HepG2 (cell line): ENCODE measurements at regions not wholly inside any gene's neighbourhood (a gene's known extent, or its start where the extent isn't known, plus 50 kb on each side); places are given as distances from the start of the nearest gene placed in this dataset.

Experiments used
- ATAC-seq: fragments of 200-7000 bp; cut with Tn5 transposase; 3 replicates; pipeline ENCODE4 v1.9.1; 2020; ENCODE audit warnings: mild to moderate bottlenecking, moderate library complexity
- BruUV-seq: library from RNA; stranded (reverse); fragments of 400-500 nt; replicated peaks from 2 replicates; lab custom pipeline; 2021; lab: Mats Ljungman, UMichigan
- CTCF ChIA-PET: fragments of 300-600 bp; formaldehyde crosslinking; extraction: SDS; loops from one replicate; lab custom pipeline; 2021; ENCODE audit warnings: low total read pairs, inconsistent platforms, low intra/inter-chr PET ratio; lab: Yijun Ruan, JAX
- POLR2A ChIA-PET: fragments of 350-600 bp; sonication (Branson Sonifier 250); formaldehyde crosslinking; loops from one replicate; lab custom pipeline; 2020; ENCODE audit warnings: antibody characterized with exemption, inconsistent platforms; lab: Yijun Ruan, JAX
- DNase-seq: peaks from one replicate; pipeline ENCODE4 v3.0.0-alpha.2; 2015; ENCODE audit warnings: low spot score
- FAIRE-seq: peaks from 3 replicates; lab custom pipeline; 2011; peaks lifted over from hg19 to GRCh38; lab: Jason Lieb, UNC
- H2AFZ ChIP-seq: one replicate; pipeline ENCODE4 v1.6.1; 2011; ENCODE audit warnings: low read length, inconsistent platforms
- H3K27ac ChIP-seq: fragments of 300-600 bp; 3 replicates; pipeline ENCODE4 v1.8.0; 2011; ENCODE audit warnings: mixed run types, mild to moderate bottlenecking, mixed read lengths, low read length, inconsistent platforms; ENCODE audit not compliant: insufficient read depth; ENCODE audit errors: extremely low read length
- H3K27me3 ChIP-seq, 2 experiments: fragments of 200-600 bp in 1 of 2; 2 replicates in 1 of 2; 3 replicates in 1 of 2; pipeline versions ENCODE4 v1.6.0 to v1.8.0; 2011; ENCODE audit warnings: low read length in 2 of 2, mild to moderate bottlenecking in 2 of 2, moderate library complexity in 2 of 2, inconsistent platforms in 1 of 2; ENCODE audit not compliant: insufficient read depth in 2 of 2, control insufficient read depth in 1 of 2
- H3K36me3 ChIP-seq, 2 experiments: fragments of 200-600 bp in 1 of 2; replicated peaks in 1 of 2; 2 replicates in 1 of 2; 3 replicates in 1 of 2; pipeline versions ENCODE4 v1.5.1 to v1.8.0; 2011; ENCODE audit warnings: low read length in 2 of 2, inconsistent platforms in 1 of 2; ENCODE audit not compliant: insufficient read depth in 2 of 2, control insufficient read depth in 1 of 2
- H3K4me1 ChIP-seq: 2 replicates; pipeline ENCODE4 v1.5.1; 2012; ENCODE audit warnings: low read length, inconsistent platforms; ENCODE audit not compliant: insufficient read depth
- H3K4me2 ChIP-seq: 2 replicates; pipeline ENCODE4 v1.6.0; 2011; ENCODE audit warnings: low read depth, low read length, inconsistent platforms
- H3K4me3 ChIP-seq, 3 experiments: fragments of 200-600 bp in 1 of 3; sonication (generic), shearing (Covaris generic) in 1 of 3; replicated peaks in 1 of 3; 2 replicates each; pipeline ENCODE4 v1.5.1; 2011 to 2016; ENCODE audit warnings: low read length in 3 of 3, inconsistent platforms in 2 of 3, low read depth in 2 of 3, mild to moderate bottlenecking in 2 of 3, control low read depth in 1 of 3, mixed read lengths in 1 of 3; ENCODE audit not compliant: insufficient read depth in 1 of 3
- H3K79me2 ChIP-seq: one replicate; pipeline ENCODE4 v1.6.1; 2011; ENCODE audit warnings: low read length, inconsistent platforms; ENCODE audit not compliant: insufficient read depth
- H3K9ac ChIP-seq: 2 replicates; pipeline ENCODE4 v1.6.0; 2011; ENCODE audit warnings: mild to moderate bottlenecking, low read depth, low read length, inconsistent platforms; ENCODE audit not compliant: insufficient read depth
- H3K9me3 ChIP-seq: 2 replicates; pipeline ENCODE4 v1.5.1; 2012; ENCODE audit warnings: mild to moderate bottlenecking, low read length
- H4K20me1 ChIP-seq: 2 replicates; pipeline ENCODE4 v1.6.0; 2011; ENCODE audit warnings: inconsistent platforms, mild to moderate bottlenecking, low read length, moderate library complexity; ENCODE audit not compliant: insufficient read depth
- JUNB ChIP-seq: sonication (generic); formaldehyde crosslinking; IDR thresholded peaks from 2 replicates; pipeline ENCODE4 v1.8.0; 2022; ENCODE audit warnings: missing genetic modification reagents, mild to moderate bottlenecking, borderline replicate concordance
- KLF11 ChIP-seq: IDR thresholded peaks from 2 replicates; pipeline ENCODE4 v1.6.1; 2016; ENCODE audit warnings: missing compliant biosample characterization
- RORA ChIP-seq: sonication (generic); formaldehyde crosslinking; IDR thresholded peaks from 2 replicates; pipeline ENCODE4 v1.5.0; 2020; ENCODE audit warnings: mild to moderate bottlenecking, missing genetic modification reagents, moderate library complexity
- SIX4 ChIP-seq: sonication (generic); formaldehyde crosslinking; IDR thresholded peaks from 2 replicates; pipeline ENCODE4 v1.4.0; 2020; ENCODE audit warnings: missing genetic modification reagents
- ZNF292 ChIP-seq: sonication (generic); formaldehyde crosslinking; IDR thresholded peaks from 2 replicates; pipeline ENCODE4 v1.8.1; 2022; ENCODE audit warnings: mild to moderate bottlenecking, low read depth, missing genetic modification reagents, borderline replicate concordance
- ZNF354B ChIP-seq: sonication (generic); formaldehyde crosslinking; IDR thresholded peaks from 2 replicates; pipeline ENCODE4 v1.8.0; 2022; ENCODE audit warnings: mild to moderate bottlenecking, missing genetic modification reagents
- ZNF569 ChIP-seq: sonication (generic); formaldehyde crosslinking; IDR thresholded peaks from 2 replicates; pipeline ENCODE4 v1.5.0; 2020; ENCODE audit warnings: mild to moderate bottlenecking, missing genetic modification reagents, moderate library complexity, borderline replicate concordance
- WGBS: methylation state at CpG from one replicate; pipeline ENCODE4 v1.1.6; 2017; ENCODE audit warnings: low lambda C conversion rate; 5-methylcytosine and 5-hydroxymethylcytosine counted together
- in situ Hi-C: cut with HindIII; loops from 2 replicates; pipeline ENCODE4 v1.10.0; 2017; ENCODE audit warnings: low pct_unique_long_range_greater_than_20kb; ENCODE audit not compliant: extremely low pct_ligation_motif_present
- intact Hi-C: fragments of 100-400 bp; cut with micrococcal nuclease; formaldehyde crosslinking; loops from one replicate; pipeline ENCODE4 v1.10.0; 2022; ENCODE audit not compliant: unreplicated experiment
- TF ChIP-seq, protein P1 (sequence below): sonication (generic); formaldehyde crosslinking; IDR thresholded peaks from 2 replicates; pipeline ENCODE4 v1.4.0; 2020; ENCODE audit warnings: missing genetic modification reagents

DNA sequence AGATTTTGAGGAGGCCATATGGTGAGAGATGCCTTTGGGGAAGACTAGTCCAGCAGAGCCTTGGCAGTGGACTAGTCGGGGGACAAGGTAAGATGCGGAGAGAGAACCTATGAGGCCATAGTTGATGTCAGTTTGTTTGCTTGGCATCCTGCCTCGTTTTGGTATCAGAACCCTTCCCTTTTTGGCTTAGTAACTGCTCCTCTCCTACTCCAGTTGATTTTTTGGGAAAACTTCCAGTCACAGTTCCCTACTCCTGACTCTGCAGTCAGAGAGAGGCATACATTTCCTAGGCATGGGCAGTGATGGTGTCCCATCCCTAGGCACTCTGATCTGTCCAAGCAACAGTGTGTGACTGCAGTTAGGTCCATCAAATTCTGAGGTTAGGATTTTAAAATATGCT is 398.3 kb downstream of the AEBP2 start:
- no peak overlapping the region for H3K27ac ChIP-seq
- H2AFZ ChIP-seq = no peak overlapping the region
- H3K4me1 ChIP-seq = no peaks in the 10 kb centered on the region
- ATAC-seq (no peak), DNase-seq (no peak), FAIRE-seq (no peak)
- no peak overlapping the region for H3K4me2 ChIP-seq
- ChIA-PET CTCF (no interaction called here), POLR2A (no interaction called here)
- H3K4me3 ChIP-seq = no peak overlapping the region
- no peaks in the 10 kb centered on the region for H3K9me3 ChIP-seq
- TF ChIP-seq, protein P1, sequence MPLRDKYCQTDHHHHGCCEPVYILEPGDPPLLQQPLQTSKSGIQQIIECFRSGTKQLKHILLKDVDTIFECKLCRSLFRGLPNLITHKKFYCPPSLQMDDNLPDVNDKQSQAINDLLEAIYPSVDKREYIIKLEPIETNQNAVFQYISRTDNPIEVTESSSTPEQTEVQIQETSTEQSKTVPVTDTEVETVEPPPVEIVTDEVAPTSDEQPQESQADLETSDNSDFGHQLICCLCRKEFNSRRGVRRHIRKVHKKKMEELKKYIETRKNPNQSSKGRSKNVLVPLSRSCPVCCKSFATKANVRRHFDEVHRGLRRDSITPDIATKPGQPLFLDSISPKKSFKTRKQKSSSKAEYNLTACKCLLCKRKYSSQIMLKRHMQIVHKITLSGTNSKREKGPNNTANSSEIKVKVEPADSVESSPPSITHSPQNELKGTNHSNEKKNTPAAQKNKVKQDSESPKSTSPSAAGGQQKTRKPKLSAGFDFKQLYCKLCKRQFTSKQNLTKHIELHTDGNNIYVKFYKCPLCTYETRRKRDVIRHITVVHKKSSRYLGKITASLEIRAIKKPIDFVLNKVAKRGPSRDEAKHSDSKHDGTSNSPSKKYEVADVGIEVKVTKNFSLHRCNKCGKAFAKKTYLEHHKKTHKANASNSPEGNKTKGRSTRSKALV = no peak
- TF ChIP-seq RORA (CRISPR knock-in tag) (no peak), ZNF569 (no peak), ZNF292 (CRISPR knock-in tag) (no peak)
- intact Hi-C loops = no loop called here
- H4K20me1 ChIP-seq = no peaks in the 10 kb centered on the region
- H3K79me2 ChIP-seq = no peaks in the 10 kb centered on the region
- no peak overlapping the region for H3K9ac ChIP-seq
- H3K27me3 ChIP-seq = no peaks in the 10 kb centered on the region
- no peaks in the 10 kb centered on the region for H3K36me3 ChIP-seq
- in situ Hi-C loops = no loop called here
- BruUV-seq = no TSS peak
- 42% methylated on average over 3 of the region's 3 CpGs for WGBS

DNA sequence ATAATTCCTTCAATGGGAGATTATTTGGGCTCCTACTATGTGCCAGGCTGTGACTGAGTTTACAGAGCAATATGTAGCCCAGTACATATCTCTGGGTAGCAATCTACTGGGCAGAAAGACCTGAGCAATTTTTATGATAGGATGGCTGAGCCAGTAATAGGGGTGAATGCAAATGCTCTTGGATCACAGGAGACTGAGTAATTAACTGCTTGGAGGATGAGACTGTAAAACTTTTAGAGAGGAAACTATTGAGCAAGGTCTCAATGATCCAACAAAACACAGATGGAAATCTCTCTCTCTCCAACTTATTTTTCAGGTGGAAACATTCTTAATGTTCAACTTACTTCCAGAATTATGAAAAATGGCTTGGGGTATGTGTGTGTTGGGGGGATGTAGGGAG is 402.2 kb downstream of the AEBP2 start:
- H3K27me3 ChIP-seq = no peaks in the 10 kb centered on the region
- in situ Hi-C loops (no loop called here), intact Hi-C loops (no loop called here)
- no peaks in the 10 kb centered on the region for H4K20me1 ChIP-seq
- FAIRE-seq = no peak
- ChIA-PET POLR2A (no interaction called here), CTCF (no interaction called here)
- no peak overlapping the region for H3K9ac ChIP-seq
- ATAC-seq = no peak
- H3K4me2 ChIP-seq = no peak overlapping the region
- H2AFZ ChIP-seq = no peak overlapping the region
- no TSS peak for BruUV-seq
- H3K79me2 ChIP-seq = no peaks in the 10 kb centered on the region
- no peaks in the 10 kb centered on the region for H3K36me3 ChIP-seq
- no peak overlapping the region for H3K4me3 ChIP-seq
- H3K9me3 ChIP-seq = no peaks in the 10 kb centered on the region
- H3K4me1 ChIP-seq = no peaks in the 10 kb centered on the region
- TF ChIP-seq ZNF354B (CRISPR knock-in tag) (no peak), SIX4 (CRISPR knock-in tag) (no peak), KLF11 (CRISPR knock-in tag) (no peak), JUNB (no peak)
- no peak for DNase-seq
- H3K27ac ChIP-seq = no peak overlapping the region
